WTC11 (cell line): ENCODE measurements at regions not wholly inside any gene's neighbourhood (a gene's known extent, or its start where the extent isn't known, plus 50 kb on each side); places are given as distances from the start of the nearest gene placed in this dataset.
A peak's percentile ranks its signal among the peaks of the same experiment; 100 is the strongest.

Experiments used
- ARID4B ChIP-seq: sonication (generic); formaldehyde crosslinking; IDR thresholded peaks from 2 replicates; pipeline ENCODE4 v1.8.0; 2023; ENCODE audit warnings: missing genetic modification reagents, mild to moderate bottlenecking, borderline replicate concordance
- CTCF ChIP-seq: fragments of 200-600 bp; IDR thresholded peaks from 2 replicates; pipeline ENCODE4 v1.8.0; 2022; ENCODE audit warnings: antibody characterized with exemption
- GABPB1 ChIP-seq: sonication (generic); formaldehyde crosslinking; IDR thresholded peaks from 2 replicates; pipeline ENCODE4 v1.8.1; 2023; ENCODE audit warnings: mild to moderate bottlenecking, missing genetic modification reagents
- JUN ChIP-seq: sonication (generic); formaldehyde crosslinking; IDR thresholded peaks from 2 replicates; pipeline ENCODE4 v1.8.0; 2023; ENCODE audit warnings: mild to moderate bottlenecking, missing genetic modification reagents
- NFYB ChIP-seq: sonication (generic); formaldehyde crosslinking; conservative IDR thresholded peaks from 2 replicates; pipeline ENCODE4 v1.8.0; 2022; ENCODE audit warnings: low read depth, missing genetic modification reagents
- NR1H2 ChIP-seq: sonication (generic); formaldehyde crosslinking; IDR thresholded peaks from 2 replicates; pipeline ENCODE4 v1.9.0; 2021; ENCODE audit warnings: mild to moderate bottlenecking, moderate library complexity, missing genetic modification reagents
- OVOL2 ChIP-seq: fragments of 250-450 bp; sonication (Bioruptor Pico); IDR thresholded peaks from 2 replicates; pipeline ENCODE4 v1.9.0; 2021; ENCODE audit warnings: mild to moderate bottlenecking, borderline replicate concordance
- ZNF416 ChIP-seq: fragments of 250-450 bp; sonication (Bioruptor Pico); IDR thresholded peaks from 2 replicates; pipeline ENCODE4 v1.9.0; 2021; ENCODE audit warnings: mild to moderate bottlenecking, inconsistent platforms
- ZNF512 ChIP-seq: sonication (generic); formaldehyde crosslinking; IDR thresholded peaks from 2 replicates; pipeline ENCODE4 v1.8.1; 2022; ENCODE audit warnings: missing genetic modification reagents, borderline replicate concordance
- TF ChIP-seq, protein P1 (sequence below): sonication (generic); formaldehyde crosslinking; IDR thresholded peaks from 2 replicates; pipeline ENCODE4 v1.8.1; 2022; ENCODE audit warnings: low read depth, mild to moderate bottlenecking, moderate library complexity, missing genetic modification reagents, borderline replicate concordance
- TF ChIP-seq, protein P2 (sequence below): sonication (generic); formaldehyde crosslinking; IDR thresholded peaks from 2 replicates; pipeline ENCODE4 v1.8.1; 2022; ENCODE audit warnings: mild to moderate bottlenecking, missing genetic modification reagents, moderate library complexity, borderline replicate concordance
- TF ChIP-seq, protein P3 (sequence below): sonication (generic); formaldehyde crosslinking; IDR thresholded peaks from 2 replicates; pipeline ENCODE4 v1.8.0; 2022; ENCODE audit warnings: mild to moderate bottlenecking, missing genetic modification reagents
- TF ChIP-seq, protein P4 (sequence below): fragments of 250-450 bp; sonication (Bioruptor Pico); IDR thresholded peaks from 2 replicates; pipeline ENCODE4 v1.9.0; 2021; ENCODE audit warnings: mild to moderate bottlenecking
- TF ChIP-seq, protein P5 (sequence below): sonication (generic); formaldehyde crosslinking; IDR thresholded peaks from 2 replicates; pipeline ENCODE4 v1.8.1; 2023; ENCODE audit warnings: mild to moderate bottlenecking, missing genetic modification reagents

- TF ChIP-seq ZNF512 (no peak), GABPB1 (no peak), NFYB (no peak), CTCF (no peak), ARID4B (CRISPR knock-in tag) (no peak), JUN (CRISPR knock-in tag) (no peak), NR1H2 (CRISPR knock-in tag) (no peak), ZNF416 (CRISPR knock-in tag) (no peak), OVOL2 (CRISPR knock-in tag) (no peak)
- TF ChIP-seq, protein P1, sequence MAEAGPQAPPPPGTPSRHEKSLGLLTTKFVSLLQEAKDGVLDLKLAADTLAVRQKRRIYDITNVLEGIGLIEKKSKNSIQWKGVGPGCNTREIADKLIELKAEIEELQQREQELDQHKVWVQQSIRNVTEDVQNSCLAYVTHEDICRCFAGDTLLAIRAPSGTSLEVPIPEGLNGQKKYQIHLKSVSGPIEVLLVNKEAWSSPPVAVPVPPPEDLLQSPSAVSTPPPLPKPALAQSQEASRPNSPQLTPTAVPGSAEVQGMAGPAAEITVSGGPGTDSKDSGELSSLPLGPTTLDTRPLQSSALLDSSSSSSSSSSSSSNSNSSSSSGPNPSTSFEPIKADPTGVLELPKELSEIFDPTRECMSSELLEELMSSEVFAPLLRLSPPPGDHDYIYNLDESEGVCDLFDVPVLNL (CRISPR knock-in tag), result no peak
- TF ChIP-seq, protein P2, sequence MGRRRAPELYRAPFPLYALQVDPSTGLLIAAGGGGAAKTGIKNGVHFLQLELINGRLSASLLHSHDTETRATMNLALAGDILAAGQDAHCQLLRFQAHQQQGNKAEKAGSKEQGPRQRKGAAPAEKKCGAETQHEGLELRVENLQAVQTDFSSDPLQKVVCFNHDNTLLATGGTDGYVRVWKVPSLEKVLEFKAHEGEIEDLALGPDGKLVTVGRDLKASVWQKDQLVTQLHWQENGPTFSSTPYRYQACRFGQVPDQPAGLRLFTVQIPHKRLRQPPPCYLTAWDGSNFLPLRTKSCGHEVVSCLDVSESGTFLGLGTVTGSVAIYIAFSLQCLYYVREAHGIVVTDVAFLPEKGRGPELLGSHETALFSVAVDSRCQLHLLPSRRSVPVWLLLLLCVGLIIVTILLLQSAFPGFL (CRISPR knock-in tag), result no peak
- TF ChIP-seq, protein P3, sequence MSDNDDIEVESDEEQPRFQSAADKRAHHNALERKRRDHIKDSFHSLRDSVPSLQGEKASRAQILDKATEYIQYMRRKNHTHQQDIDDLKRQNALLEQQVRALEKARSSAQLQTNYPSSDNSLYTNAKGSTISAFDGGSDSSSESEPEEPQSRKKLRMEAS (CRISPR knock-in tag), result 0 out of 2 replicates have a peak, but pooled peaks have one; percentile 34
- TF ChIP-seq, protein P4, sequence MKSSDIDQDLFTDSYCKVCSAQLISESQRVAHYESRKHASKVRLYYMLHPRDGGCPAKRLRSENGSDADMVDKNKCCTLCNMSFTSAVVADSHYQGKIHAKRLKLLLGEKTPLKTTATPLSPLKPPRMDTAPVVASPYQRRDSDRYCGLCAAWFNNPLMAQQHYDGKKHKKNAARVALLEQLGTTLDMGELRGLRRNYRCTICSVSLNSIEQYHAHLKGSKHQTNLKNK (CRISPR knock-in tag), result no peak
- TF ChIP-seq, protein P5, sequence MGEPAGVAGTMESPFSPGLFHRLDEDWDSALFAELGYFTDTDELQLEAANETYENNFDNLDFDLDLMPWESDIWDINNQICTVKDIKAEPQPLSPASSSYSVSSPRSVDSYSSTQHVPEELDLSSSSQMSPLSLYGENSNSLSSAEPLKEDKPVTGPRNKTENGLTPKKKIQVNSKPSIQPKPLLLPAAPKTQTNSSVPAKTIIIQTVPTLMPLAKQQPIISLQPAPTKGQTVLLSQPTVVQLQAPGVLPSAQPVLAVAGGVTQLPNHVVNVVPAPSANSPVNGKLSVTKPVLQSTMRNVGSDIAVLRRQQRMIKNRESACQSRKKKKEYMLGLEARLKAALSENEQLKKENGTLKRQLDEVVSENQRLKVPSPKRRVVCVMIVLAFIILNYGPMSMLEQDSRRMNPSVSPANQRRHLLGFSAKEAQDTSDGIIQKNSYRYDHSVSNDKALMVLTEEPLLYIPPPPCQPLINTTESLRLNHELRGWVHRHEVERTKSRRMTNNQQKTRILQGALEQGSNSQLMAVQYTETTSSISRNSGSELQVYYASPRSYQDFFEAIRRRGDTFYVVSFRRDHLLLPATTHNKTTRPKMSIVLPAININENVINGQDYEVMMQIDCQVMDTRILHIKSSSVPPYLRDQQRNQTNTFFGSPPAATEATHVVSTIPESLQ (CRISPR knock-in tag), result no peak
Observed at GRCh38 chr2:239831001-239831731, 194.0 kb downstream of the NDUFA10 start.
